Ishikawa (cell line): ENCODE measurements at regions not wholly inside any gene's neighbourhood (a gene's known extent, or its start where the extent isn't known, plus 50 kb on each side); places are given as distances from the start of the nearest gene placed in this dataset.

Experiments
- CEBPB ChIP-seq: IDR thresholded peaks from 2 replicates; pipeline ENCODE4 v1.6.1; 2012
- CREB1 ChIP-seq: IDR thresholded peaks from 2 replicates; pipeline ENCODE4 v1.6.1; 2012; ENCODE audit warnings: low read depth
- EGR1 ChIP-seq: IDR thresholded peaks from 2 replicates; pipeline ENCODE4 v1.6.1; 2012
- EP300 ChIP-seq: IDR thresholded peaks from 2 replicates; pipeline ENCODE4 v1.6.1; 2012; ENCODE audit warnings: borderline replicate concordance
- FOXM1 ChIP-seq: IDR thresholded peaks from 2 replicates; pipeline ENCODE4 v1.6.1; 2012; ENCODE audit warnings: low read depth, borderline replicate concordance
- MAX ChIP-seq: IDR thresholded peaks from 2 replicates; pipeline ENCODE4 v1.6.1; 2012
- NFIC ChIP-seq: IDR thresholded peaks from 2 replicates; pipeline ENCODE4 v1.6.1; 2012
- RAD21 ChIP-seq: IDR thresholded peaks from 2 replicates; pipeline ENCODE4 v1.6.1; 2012; ENCODE audit warnings: low read depth
- REST ChIP-seq: IDR thresholded peaks from 2 replicates; pipeline ENCODE4 v1.6.1; 2012; ENCODE audit warnings: low read depth, mild to moderate bottlenecking
- TAF1 ChIP-seq: IDR thresholded peaks from 2 replicates; pipeline ENCODE4 v1.6.1; 2012; ENCODE audit warnings: low read depth, mild to moderate bottlenecking
- TCF12 ChIP-seq: IDR thresholded peaks from 2 replicates; pipeline ENCODE4 v1.6.1; 2012; ENCODE audit warnings: low read depth
- TEAD4 ChIP-seq: IDR thresholded peaks from 2 replicates; pipeline ENCODE4 v1.6.1; 2012
- YY1 ChIP-seq: IDR thresholded peaks from 2 replicates; pipeline ENCODE4 v1.6.1; 2012; ENCODE audit warnings: low read depth
- ZBTB7A ChIP-seq: IDR thresholded peaks from 2 replicates; pipeline ENCODE4 v1.6.1; 2012; ENCODE audit warnings: low read depth
- TF ChIP-seq, protein P1 (sequence below): IDR thresholded peaks from 2 replicates; pipeline ENCODE4 v1.6.1; 2012

GRCh38 chr16:48959204-48959603 is 322.4 kb downstream of the CBLN1 start:
- no peak for TF ChIP-seq RAD21
- no peak for TF ChIP-seq ZBTB7A

- TF ChIP-seq NFIC (no peak), FOXM1 (no peak), TAF1 (no peak), TEAD4 (no peak), TCF12 (no peak), YY1 (no peak), RAD21 (no peak), REST (no peak), EGR1 (no peak), CEBPB (no peak), EP300 (no peak), MAX (no peak), ZBTB7A (no peak), CREB1 (no peak)
- TF ChIP-seq, protein P1, sequence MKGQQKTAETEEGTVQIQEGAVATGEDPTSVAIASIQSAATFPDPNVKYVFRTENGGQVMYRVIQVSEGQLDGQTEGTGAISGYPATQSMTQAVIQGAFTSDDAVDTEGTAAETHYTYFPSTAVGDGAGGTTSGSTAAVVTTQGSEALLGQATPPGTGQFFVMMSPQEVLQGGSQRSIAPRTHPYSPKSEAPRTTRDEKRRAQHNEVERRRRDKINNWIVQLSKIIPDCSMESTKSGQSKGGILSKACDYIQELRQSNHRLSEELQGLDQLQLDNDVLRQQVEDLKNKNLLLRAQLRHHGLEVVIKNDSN, result no peak
Observed at GRCh38 chr16:48958681-48959080, 323.0 kb downstream of the CBLN1 start.

DNA sequence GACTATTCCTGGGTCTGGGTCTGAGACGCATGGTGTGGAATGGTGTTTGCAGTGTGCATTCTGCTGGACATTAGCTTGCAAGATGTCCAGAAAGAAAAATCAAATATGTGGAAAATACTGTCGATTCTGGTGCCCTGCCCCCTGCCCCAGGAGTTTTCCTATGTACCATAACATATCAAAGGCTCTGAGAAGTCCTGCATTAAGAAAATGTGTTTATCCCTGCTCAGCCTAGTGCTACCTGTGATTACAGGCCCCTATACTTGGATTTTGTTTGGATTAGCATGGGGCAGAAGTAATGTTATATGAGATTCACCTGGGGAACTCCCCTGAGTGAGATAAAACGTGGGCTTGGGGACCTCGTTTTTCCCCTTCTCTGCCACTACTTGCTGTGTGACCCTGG is 325.0 kb downstream of the CBLN1 start:
- TF ChIP-seq FOXM1 (no peak), YY1 (no peak), TEAD4 (no peak), TAF1 (no peak), EP300 (no peak), MAX (no peak), CEBPB (no peak)

- TF ChIP-seq YY1, result no peak
- no peak for TF ChIP-seq FOXM1
Observed at GRCh38 chr16:48955837-48956236, 325.8 kb downstream of the CBLN1 start.

GRCh38 chr16:48950184-48950583 is 331.5 kb downstream of the CBLN1 start:
- TF ChIP-seq ZBTB7A, result no peak
- TF ChIP-seq TAF1, result no peak
- no peak for TF ChIP-seq CEBPB
- no peak for TF ChIP-seq TEAD4
- TF ChIP-seq NFIC, result no peak

DNA sequence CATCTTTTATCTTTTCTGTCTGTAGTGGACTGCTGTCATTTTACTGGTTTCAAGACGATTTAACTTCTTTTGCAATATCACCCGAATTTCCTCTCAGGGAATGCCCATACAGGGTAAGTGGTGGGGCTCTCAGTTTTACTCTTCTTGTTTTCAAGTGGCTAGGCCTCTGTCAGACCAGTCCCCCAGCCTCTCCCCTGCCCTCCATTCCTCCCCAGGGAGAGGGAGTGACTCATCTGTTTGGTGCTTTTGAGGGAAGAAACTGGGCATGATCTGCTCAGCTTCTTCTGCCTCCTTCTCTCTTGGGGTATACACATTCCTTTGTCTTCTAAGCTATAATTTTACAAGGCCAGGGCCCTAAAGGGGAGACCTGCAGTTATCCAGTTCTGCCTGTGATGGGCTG is 332.0 kb downstream of the CBLN1 start:
- no peak for TF ChIP-seq TAF1
- TF ChIP-seq RAD21, result no peak
- no peak for TF ChIP-seq EP300
- TF ChIP-seq TCF12, result no peak
- no peak for TF ChIP-seq MAX
- TF ChIP-seq CEBPB, result no peak
- TF ChIP-seq FOXM1, result no peak
- TF ChIP-seq TEAD4, result no peak
- TF ChIP-seq REST, result no peak
- TF ChIP-seq, protein P1, result no peak
- no peak for TF ChIP-seq NFIC
- no peak for TF ChIP-seq YY1
- no peak for TF ChIP-seq EGR1
- no peak for TF ChIP-seq ZBTB7A
- no peak for TF ChIP-seq CREB1

DNA sequence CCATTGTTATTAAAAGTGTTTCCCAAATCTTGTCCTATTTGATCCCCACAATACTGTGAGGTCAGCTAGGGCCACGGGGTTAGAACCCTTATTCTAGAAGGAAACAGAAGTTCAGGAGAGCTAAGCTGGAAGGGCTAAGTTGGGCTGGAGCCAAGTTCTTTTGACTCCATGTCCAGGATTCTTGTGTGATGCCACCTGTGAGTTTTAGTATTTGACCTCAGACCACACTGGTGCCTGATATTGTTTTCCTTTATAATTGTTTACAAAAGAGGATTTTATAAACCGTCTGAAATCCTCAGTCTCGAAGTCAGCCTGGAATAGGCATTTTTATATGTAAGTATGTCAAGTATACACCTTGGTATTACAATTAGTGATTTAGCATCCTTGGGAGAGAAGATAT is 332.7 kb downstream of the CBLN1 start:
- TF ChIP-seq, protein P1, result no peak
- TF ChIP-seq CREB1 (no peak), MAX (no peak), EGR1 (no peak), REST (no peak), EP300 (no peak), FOXM1 (no peak), CEBPB (no peak), TAF1 (no peak), TCF12 (no peak), NFIC (no peak), YY1 (no peak), ZBTB7A (no peak), TEAD4 (no peak), RAD21 (no peak)
